SH-SY5Y (cell line): ENCODE measurements at regions not wholly inside any gene's neighbourhood (a gene's known extent, or its start where the extent isn't known, plus 50 kb on each side); places are given as distances from the start of the nearest gene placed in this dataset.

Experiments
- GATA2 ChIP-seq: IDR thresholded peaks from 2 replicates; pipeline ENCODE4 v1.6.1; 2011; ENCODE audit warnings: mild to moderate bottlenecking, low read depth, low read length
- GATA3 ChIP-seq: IDR thresholded peaks from 2 replicates; pipeline ENCODE4 v1.6.1; 2011; ENCODE audit warnings: low read depth, mild to moderate bottlenecking, low read length, moderate library complexity

DNA sequence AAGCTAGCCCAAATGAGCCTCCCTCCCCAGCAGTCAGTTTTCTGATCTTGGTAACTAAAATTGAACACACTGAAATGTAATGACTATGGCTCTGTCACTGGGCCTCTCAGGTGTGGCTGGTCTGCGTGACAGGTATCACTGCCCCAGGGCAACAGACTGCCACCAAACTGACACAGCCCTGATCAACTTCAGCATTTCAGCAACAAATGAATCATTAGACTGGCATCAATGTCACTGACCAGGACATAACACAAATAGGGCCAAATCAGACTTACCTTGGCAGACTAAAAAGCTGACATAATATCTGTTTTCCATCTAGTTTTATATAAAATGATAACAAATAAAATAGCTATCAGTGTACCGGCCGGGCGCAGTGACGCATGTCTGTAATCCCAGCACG is 290.8 kb upstream of the CHAC2 start:
- TF ChIP-seq GATA3, result no peak
- TF ChIP-seq GATA2, result no peak
